ENCODE measurements at regions not wholly inside any gene's neighbourhood (a gene's known extent, or its start where the extent isn't known, plus 50 kb on each side); places are given as distances from the start of the nearest gene placed in this dataset.
A peak's percentile ranks its signal among the peaks of the same experiment; 100 is the strongest.

DNA sequence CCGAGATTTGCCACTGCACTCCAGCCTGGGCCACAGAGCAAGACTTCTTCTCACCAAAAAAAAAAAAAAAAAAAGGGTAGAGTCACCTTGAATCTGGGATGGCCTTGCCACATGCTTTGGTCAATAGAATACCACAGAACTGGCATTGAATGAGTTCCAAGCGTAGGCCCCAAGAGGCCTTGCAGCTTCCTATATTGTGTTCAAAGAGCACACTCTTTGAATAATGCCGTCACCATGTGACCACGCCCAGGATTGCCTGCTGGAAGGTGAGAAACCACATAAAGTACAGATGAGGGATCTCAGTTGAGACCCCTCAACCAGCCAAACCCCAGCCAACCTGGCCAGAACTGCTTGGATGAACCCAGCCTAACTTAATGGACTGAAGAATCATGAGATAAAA, 239.2 kb upstream of the AMIGO2 start:
- no peak for DNase-seq
- WGBS, 2 donors = 72 to 89% methylated on average over 4 of the region's 4 CpGs
- TF ChIP-seq, protein P1, sequence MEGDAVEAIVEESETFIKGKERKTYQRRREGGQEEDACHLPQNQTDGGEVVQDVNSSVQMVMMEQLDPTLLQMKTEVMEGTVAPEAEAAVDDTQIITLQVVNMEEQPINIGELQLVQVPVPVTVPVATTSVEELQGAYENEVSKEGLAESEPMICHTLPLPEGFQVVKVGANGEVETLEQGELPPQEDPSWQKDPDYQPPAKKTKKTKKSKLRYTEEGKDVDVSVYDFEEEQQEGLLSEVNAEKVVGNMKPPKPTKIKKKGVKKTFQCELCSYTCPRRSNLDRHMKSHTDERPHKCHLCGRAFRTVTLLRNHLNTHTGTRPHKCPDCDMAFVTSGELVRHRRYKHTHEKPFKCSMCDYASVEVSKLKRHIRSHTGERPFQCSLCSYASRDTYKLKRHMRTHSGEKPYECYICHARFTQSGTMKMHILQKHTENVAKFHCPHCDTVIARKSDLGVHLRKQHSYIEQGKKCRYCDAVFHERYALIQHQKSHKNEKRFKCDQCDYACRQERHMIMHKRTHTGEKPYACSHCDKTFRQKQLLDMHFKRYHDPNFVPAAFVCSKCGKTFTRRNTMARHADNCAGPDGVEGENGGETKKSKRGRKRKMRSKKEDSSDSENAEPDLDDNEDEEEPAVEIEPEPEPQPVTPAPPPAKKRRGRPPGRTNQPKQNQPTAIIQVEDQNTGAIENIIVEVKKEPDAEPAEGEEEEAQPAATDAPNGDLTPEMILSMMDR (IDR thresholded peaks at IDR 0.05) = no peak
- TF ChIP-seq POLR2A (IDR thresholded peaks at IDR 0.05) = no peak
- Histone ChIP-seq H3K4me1 (no peaks in the 10 kb centered on the region), H3K36me3 (ENCODE audit: low read depth, missing control alignments) (no peaks in the 10 kb centered on the region), H3K27ac (no peak overlapping the region), H3K27me3 (no peaks in the 10 kb centered on the region), H3K9me3 (no peaks in the 10 kb centered on the region), H3K4me3 (no peak overlapping the region)
- intact Hi-C loops (cut with DNase I; ENCODE audit: low total_unique reads) = no loop called here

DNA sequence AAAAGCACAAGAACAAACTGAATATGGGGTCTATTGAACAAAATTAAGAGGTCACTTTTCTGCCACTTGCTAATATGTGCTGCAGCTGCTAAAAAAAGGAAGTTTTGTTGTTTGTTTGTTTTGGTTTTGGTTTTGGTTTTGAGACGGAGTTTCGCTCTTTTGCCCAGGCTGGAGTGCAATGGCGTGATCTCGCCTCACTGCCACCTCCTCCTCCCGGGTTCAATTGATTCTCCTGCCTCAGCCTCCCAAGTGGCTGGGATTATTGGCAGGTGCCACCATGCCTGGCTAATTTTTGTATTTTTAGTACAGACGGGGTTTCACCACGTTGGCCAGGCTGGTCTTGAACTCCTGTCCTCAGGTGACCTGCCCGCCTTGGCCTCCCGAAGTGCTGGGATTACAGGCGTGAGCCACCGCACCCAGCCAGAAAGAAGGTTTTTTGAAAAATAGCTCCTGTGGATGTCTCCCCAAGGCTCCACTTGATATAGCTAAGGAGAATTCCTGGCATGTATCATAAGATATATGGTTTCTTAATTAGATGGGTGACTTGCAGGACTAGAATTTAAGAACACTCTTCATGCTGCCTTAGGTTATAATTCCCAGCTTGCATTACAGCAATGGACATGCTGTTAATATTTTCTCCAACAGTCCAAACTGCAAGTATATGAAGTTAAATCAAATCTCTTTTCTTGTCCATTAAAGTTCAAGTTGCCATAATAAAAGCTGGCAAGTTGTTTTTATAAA, 237.6 kb upstream of the AMIGO2 start:
- TF ChIP-seq POLR2A (IDR thresholded peaks at IDR 0.05) = no peak
- TF ChIP-seq, protein P1 (IDR thresholded peaks at IDR 0.05) = no peak
- no peak for DNase-seq
- H3K27me3 ChIP-seq = no peaks in the 10 kb centered on the region
- no peak overlapping the region for H3K4me3 ChIP-seq
- H3K9me3 ChIP-seq = no peaks in the 10 kb centered on the region
- WGBS, 2 donors = 60 to 64% methylated on average over 11 of the region's 11 CpGs
- peak overlapping the region in 1 of 2 donors; percentile 50 for H3K27ac ChIP-seq
- intact Hi-C loops (cut with DNase I; ENCODE audit: low total_unique reads) = no loop called here
- no peaks in the 10 kb centered on the region for H3K4me1 ChIP-seq
- H3K36me3 ChIP-seq (ENCODE audit: low read depth, missing control alignments) = no peaks in the 10 kb centered on the region

DNA sequence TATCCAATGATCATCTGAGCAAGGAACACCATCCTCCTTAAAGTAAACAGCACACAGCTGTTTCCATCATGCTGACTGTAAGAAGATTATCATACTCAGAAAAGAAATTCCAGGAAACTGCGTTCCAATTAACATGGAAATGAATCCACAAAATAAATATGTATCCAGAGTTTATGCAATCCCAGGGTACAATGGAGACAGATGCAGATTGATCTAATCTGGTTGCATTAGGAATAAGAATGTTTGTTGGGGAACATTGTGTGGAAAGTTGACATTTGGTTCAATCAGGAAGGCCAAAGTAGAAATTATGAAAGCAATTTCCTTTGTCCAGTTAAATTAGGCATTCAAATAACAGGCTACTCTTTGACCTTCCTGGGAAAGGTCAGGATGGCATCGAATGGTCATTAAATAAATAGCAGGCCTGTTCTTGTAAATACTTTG, 236.9 kb upstream of the AMIGO2 start:
- H3K4me1 ChIP-seq = no peaks in the 10 kb centered on the region
- no peaks in the 10 kb centered on the region for H3K36me3 ChIP-seq (ENCODE audit: low read depth, missing control alignments)
- no peaks in the 10 kb centered on the region for H3K9me3 ChIP-seq
- intact Hi-C loops (cut with DNase I; ENCODE audit: low total_unique reads) = no loop called here
- DNase-seq = no peak
- H3K27ac ChIP-seq = peak overlapping the region in 1 of 2 donors; percentile 50
- 54 to 58% methylated on average over 2 of the region's 2 CpGs for WGBS, 2 donors
- H3K27me3 ChIP-seq = no peaks in the 10 kb centered on the region
- TF ChIP-seq, protein P1 (IDR thresholded peaks at IDR 0.05) = no peak
- no peak for TF ChIP-seq POLR2A (IDR thresholded peaks at IDR 0.05)
- no peak overlapping the region for H3K4me3 ChIP-seq

DNA sequence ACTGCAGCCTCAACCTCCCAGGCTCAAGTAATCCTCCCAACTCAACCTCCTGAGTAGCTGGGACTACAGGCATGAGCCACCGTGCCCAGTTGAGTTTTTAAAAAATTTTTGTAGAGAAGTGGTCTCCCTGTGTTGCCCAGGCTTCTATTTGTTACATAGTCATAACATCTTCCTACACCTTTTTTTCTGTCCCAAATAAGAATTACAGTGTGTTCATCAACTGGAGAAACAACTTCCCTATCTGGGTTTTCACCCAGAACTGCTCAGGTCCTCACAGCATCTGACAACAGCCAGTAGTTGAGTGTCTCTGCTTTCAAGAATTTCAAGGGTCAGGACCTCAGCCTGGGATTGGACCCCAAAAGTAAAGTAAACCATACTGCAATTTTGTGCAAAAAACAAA, 235.2 kb upstream of the AMIGO2 start:
- 93 to 100% methylated on average over 1 of the region's 1 CpG for WGBS, 2 donors
- H3K27me3 ChIP-seq = no peaks in the 10 kb centered on the region
- intact Hi-C loops (cut with DNase I; ENCODE audit: low total_unique reads) = no loop called here
- H3K9me3 ChIP-seq = no peaks in the 10 kb centered on the region
- no peak for DNase-seq
- TF ChIP-seq POLR2A (IDR thresholded peaks at IDR 0.05) = no peak
- TF ChIP-seq, protein P1 (IDR thresholded peaks at IDR 0.05) = no peak
- no peaks in the 10 kb centered on the region for H3K36me3 ChIP-seq (ENCODE audit: low read depth, missing control alignments)
- H3K27ac ChIP-seq = no peak overlapping the region
- H3K4me1 ChIP-seq = no peaks in the 10 kb centered on the region
- H3K4me3 ChIP-seq = no peak overlapping the region
